Mucosa of gallbladder (tissue), 1 donor: ENCODE measurements at regions not wholly inside any gene's neighbourhood (a gene's known extent, or its start where the extent isn't known, plus 50 kb on each side); places are given as distances from the start of the nearest gene placed in this dataset.

Experiments
- DNase-seq: peaks from one replicate; pipeline ENCODE4 v3.0.0-alpha.2; 2020; ENCODE audit warnings: low spot score
- donor health status: DM: no; HTN: no; CAD: no.

- DNase-seq: no peak
Measured at GRCh38 chr3:194218646-194219453, 82.9 kb downstream of the HES1 start.

DNA sequence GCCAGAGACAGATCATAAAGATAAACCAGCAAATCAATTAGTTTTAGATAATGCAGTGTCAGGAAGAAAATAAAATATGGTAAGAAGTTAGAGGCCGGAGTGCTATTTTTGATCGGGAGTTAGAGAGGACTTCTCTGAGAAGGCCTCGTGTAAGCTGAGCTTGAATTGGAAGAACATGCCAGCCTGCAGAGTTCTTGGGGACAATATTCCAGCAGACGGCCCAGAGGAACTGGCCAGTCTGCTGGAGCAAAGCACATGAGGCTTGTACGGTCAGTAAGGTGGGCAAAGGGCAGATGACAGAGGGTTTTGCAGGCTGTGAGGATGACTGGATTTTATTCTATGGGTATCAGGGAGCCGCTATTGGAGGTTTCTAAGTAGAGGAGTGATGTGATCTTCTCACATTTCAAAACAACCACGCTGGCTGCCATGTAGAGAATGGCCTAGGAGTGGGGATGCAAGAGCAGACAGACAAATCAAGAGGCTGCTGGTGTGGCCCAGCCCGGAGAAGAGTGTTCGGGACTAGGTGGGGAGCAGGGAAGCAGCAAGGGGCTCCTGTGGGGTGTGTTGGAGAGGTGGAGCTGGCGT lies 84.0 kb downstream of the HES1 start:
- DNase-seq: no peak

DNA sequence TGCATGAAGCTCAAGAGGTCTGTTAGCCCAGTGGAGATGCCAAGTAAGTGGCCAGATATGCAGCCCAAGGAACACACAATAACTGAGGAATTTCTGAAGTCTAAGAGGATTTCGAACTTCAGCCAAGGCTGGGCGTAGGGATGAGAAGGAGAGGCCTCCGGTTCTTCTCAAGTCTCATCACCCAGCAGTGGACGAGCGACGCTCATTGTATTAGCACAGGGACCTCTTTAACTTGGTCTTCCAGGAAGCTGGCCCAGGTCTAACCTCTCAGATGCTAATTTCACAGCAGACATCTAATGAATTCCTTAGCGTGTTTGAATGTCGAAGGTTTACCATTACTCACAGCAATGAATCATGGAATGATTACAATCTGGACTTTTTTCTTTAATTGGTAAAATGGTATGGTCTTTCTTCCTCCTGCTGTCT lies 85.0 kb downstream of the HES1 start:
- no peak for DNase-seq

DNA sequence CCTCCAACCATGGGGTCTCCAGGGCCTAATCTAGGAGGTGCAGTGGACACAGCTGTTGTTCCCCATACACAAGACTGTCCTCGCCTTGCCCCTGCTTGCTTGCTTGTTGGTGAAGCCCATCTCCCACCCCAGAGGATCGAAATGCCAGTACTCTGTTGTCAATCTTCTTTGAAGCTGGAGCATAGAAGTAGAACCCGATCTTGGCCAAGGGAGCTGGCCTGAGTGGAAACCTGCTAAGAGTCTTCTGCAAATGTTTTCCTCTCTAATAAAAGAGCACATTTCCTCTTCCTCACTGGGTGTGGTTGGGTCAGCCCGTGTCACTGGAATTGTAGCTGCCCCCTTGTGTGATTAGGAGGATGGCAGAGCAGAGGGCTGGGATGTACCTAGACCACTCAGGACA lies 85.4 kb downstream of the HES1 start:
- DNase-seq: no peak

- no peak for DNase-seq
Measured at GRCh38 chr3:194223951-194224350, 88.0 kb downstream of the HES1 start.

GRCh38 chr3:194224471-194225417 lies 88.8 kb downstream of the HES1 start:
- no peak for DNase-seq

DNA sequence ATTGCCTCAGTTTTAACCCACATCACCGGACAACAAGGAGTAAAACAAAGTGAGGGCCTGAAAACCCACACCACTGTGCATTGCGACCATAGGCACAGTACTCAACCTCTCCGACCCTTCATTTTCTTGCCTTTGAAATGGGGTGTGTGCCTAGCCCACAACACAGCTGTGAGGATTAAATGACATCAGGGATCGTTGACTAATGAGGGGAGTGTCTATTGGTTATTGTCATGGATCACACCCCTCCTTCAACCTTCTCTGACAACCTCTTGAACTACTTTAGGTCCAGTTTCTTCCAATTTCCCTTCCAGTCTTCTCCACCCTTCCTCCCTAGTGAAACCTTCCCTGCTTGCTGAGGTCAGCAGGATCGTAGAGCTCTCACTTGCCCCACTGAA lies 89.5 kb downstream of the HES1 start:
- no peak for DNase-seq

DNA sequence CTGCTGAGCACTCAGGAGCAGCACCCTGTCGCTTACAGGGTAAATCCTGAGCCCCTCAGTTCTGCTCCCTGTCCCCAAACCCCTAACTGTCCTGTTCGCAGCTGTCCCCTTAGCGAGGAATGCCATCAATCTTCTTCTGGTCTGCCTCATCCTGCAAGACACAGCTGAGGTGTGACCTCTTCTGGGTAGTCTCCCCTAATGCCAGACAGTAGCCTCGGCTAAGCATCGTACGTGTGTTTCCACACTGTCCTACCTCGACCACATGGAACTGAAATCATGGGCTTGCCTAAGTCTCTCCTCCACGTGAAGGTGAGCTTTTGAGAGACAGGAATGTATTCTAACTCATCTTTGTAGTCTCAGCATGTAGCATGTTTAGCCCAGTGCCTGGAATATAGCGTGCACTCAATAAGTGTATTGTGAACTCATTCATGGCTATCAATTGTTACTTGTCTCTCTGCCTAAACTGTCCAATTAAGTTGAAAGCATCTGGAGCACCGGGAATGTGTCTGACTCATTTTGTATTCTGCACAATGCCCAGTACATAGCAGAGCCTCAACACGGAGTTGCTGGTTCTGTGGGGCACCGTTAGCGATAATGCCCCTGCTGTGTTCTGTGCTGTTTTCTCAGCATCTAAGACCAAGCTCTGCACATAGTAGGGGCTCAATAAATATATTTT lies 90.2 kb downstream of the HES1 start:
- no peak for DNase-seq

GRCh38 chr3:194231929-194232832 lies 96.2 kb downstream of the HES1 start:
- DNase-seq: no peak

GRCh38 chr3:194233150-194233549 lies 97.2 kb downstream of the HES1 start:
- DNase-seq: no peak

DNA sequence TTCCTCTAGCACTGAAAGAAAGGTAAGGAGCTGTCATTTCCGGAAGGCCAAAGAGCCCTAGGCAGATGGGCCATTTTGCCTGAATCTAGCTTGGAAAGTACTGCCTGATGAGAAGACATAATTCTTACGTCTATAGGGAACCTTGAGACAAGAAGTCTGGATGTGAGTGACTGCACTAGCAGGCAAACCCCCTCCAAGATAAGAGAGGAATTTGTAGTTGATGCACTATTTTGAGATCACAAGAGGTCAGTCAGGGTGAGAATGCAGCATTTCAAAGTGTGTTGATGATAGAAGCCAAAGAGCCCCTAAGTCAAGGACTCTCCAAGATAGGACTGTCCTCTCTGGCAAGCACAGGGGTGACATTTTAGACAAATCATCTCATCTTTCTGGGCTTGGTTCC lies 99.2 kb downstream of the HES1 start:
- DNase-seq: no peak

- no peak for DNase-seq
Measured at GRCh38 chr3:194237110-194237509, 101.2 kb downstream of the HES1 start.

GRCh38 chr3:194240766-194241165 lies 104.8 kb downstream of the HES1 start:
- DNase-seq: no peak

DNA sequence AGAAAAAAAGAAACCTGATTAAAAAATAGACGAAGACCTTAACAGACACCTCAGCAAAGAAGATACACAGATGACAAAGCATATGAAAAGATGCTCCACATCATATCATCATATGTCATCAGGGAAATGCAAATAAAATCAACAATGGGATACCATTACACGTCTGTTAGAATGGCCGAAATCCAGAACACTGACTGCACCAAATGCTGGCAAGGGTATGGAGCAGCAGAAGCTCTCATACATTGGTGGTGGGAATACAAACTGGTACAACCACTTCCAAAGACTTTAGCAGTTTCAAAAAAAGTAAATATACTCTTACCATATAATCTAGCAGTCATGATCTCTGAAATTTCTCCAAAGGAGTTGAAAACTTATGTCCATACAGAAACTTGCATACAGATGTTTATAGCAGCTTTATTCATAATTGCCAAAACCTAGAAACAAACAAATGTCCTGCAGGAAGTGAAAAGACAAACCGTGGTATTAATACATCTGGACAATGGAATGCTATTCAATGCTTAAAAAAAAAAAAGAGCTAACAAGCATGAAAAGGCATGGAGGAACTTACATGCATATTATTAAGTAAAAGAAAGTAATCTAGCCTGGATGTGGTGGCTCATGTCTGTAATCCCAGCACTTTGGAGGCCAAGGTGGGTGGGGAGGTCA lies 107.4 kb downstream of the HES1 start:
- no peak for DNase-seq

DNA sequence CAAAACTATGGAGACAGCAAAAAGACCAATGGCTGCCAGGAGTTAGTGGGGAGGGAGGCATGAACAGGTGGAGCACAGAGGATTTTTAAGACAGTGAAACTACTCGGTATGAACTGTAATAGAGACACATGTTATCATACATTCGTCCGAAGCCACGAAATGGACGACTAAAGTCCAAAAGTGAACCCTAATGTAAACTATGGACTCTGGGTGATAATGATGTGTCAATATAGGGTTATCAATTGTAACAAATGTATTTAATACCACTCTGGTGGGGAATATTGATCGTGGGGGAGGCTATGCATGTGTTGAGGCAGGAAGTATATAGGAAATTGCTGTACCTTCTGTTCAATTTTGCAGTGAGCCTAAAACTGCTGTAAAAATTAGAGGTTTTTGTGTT lies 107.0 kb downstream of the CPN2 start:
- DNase-seq: no peak

DNA sequence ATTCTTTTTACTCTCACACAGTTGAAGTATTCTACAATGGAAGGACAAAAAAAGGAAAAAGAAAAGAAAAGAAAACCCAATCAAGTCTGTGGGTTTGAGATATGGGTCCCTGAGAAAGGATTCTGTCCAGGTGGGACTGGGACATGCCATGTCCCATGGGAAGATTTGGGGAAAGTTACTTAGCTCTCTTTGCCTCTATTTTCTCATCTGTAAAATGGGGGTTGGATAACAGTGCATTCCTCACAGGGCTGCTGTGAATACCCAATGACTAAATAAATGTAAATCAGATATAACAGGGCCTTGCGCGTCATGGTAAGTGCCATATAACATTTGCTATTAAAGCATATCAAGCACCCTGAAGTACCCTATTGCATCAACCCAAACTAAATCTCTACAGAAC lies 105.7 kb downstream of the CPN2 start:
- no peak for DNase-seq

- no peak for DNase-seq
Measured at GRCh38 chr3:194245975-194246561, 105.1 kb downstream of the CPN2 start.

DNA sequence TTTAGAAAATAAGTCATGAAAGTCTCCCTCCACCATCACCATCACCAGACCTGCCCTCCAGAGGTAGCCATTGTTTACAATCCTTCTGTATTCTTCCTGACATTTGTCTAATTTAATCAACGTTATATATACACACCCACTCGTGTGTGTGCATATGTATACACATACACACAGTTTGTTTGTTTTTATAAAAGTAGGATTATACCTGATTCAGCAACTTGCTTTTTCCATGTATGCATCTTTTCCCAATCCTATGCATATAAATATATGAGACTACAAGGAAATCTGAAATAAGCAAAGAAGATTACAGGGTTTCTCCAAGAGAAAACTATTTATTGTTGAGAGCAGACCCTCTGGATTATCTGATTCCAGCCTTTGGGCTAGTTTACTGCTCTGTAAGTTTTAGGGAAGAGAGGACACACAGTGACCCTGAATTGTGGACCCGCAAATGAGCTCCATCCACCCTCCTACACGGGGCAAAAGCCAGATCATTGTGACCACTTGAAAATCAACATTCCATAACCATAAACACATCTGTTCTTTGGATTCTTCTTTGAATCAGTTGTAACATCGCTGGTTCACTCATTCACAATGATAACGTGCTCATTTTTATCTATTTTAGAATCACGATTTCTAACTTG lies 104.3 kb downstream of the CPN2 start:
- DNase-seq: no peak

- DNase-seq: no peak
Measured at GRCh38 chr3:194247350-194247740, 103.8 kb downstream of the CPN2 start.
